OCI-LY1 (cell line): ENCODE measurements at regions not wholly inside any gene's neighbourhood (a gene's known extent, or its start where the extent isn't known, plus 50 kb on each side); places are given as distances from the start of the nearest gene placed in this dataset.
A peak's percentile ranks its signal among the peaks of the same experiment; 100 is the strongest.
"Not testable (repeated sequence)": the region's sequence is repeated elsewhere in the genome, so short reads cannot be mapped to it uniquely, and the experiment has no call there.

Experiments
- H2AFZ ChIP-seq: fragments of 200-600 bp; sonication (generic), shearing (Covaris generic); 2 replicates; pipeline ENCODE4 v1.6.0; 2014; ENCODE audit warnings: antibody characterized with exemption, mild to moderate bottlenecking, low read length
- H3F3A ChIP-seq: fragments of 200-600 bp; sonication (generic), shearing (Covaris generic); 2 replicates; pipeline ENCODE4 v1.6.0; 2014; ENCODE audit warnings: mild to moderate bottlenecking, antibody characterized with exemption, low read length, moderate library complexity; ENCODE audit not compliant: insufficient read depth
- H3K27ac ChIP-seq: fragments of 200-600 bp; sonication (generic); 2 replicates; pipeline ENCODE4 v1.5.1; 2014; ENCODE audit warnings: low read length, mixed run types, mild to moderate bottlenecking, low read depth; ENCODE audit not compliant: poor library complexity, severe bottlenecking
- H3K27me3 ChIP-seq: fragments of 200-600 bp; sonication (generic); 2 replicates; pipeline ENCODE4 v1.6.0; 2014; ENCODE audit warnings: antibody characterized with exemption, mild to moderate bottlenecking, low read length, moderate library complexity; ENCODE audit not compliant: insufficient read depth
- H3K36me3 ChIP-seq: fragments of 200-600 bp; sonication (generic); 2 replicates; pipeline ENCODE4 v1.6.1; 2014; ENCODE audit warnings: mild to moderate bottlenecking, antibody characterized with exemption, low read length, moderate library complexity, mixed read lengths; ENCODE audit not compliant: insufficient read depth
- H3K4me1 ChIP-seq: fragments of 200-600 bp; sonication (generic); 2 replicates; pipeline ENCODE4 v1.5.1; 2014; ENCODE audit warnings: mild to moderate bottlenecking, low read length, moderate library complexity; ENCODE audit not compliant: insufficient read depth, severe bottlenecking
- H3K4me2 ChIP-seq: fragments of 200-600 bp; sonication (generic), shearing (Covaris generic); 2 replicates; pipeline ENCODE4 v1.6.1; 2014; ENCODE audit warnings: low read length
- H3K4me3 ChIP-seq: fragments of 200-600 bp; sonication (generic); 2 replicates; pipeline ENCODE4 v1.5.1; 2014; ENCODE audit warnings: low read length, low read depth, mild to moderate bottlenecking, mixed read lengths; ENCODE audit not compliant: poor library complexity, severe bottlenecking
- H3K79me2 ChIP-seq: fragments of 200-600 bp; shearing (Covaris generic); 2 replicates; pipeline ENCODE4 v1.6.1; 2016; ENCODE audit warnings: mixed run types, low read length, mixed read lengths; ENCODE audit not compliant: insufficient read depth
- H3K9ac ChIP-seq: fragments of 200-600 bp; sonication (generic), shearing (Covaris generic); 2 replicates; pipeline ENCODE4 v1.6.1; 2014; ENCODE audit warnings: mild to moderate bottlenecking, low read length, mixed read lengths
- H3K9me2 ChIP-seq: fragments of 200-600 bp; sonication (generic), shearing (Covaris generic); 2 replicates; pipeline ENCODE4 v1.6.1; 2014; ENCODE audit warnings: low read depth, mild to moderate bottlenecking, low read length, mixed read lengths
- H3K9me3 ChIP-seq: fragments of 200-600 bp; shearing (Covaris generic); 2 replicates; pipeline ENCODE4 v1.6.1; 2014; ENCODE audit warnings: low read length, mixed read lengths
- H4K20me1 ChIP-seq: fragments of 200-600 bp; sonication (generic), shearing (Covaris generic); 2 replicates; pipeline ENCODE4 v1.6.0; 2016; ENCODE audit warnings: mild to moderate bottlenecking, low read length; ENCODE audit not compliant: insufficient read depth
- EZH2 ChIP-seq: fragments of 200-600 bp; sonication (generic), shearing (Covaris generic); IDR thresholded peaks from 2 replicates; pipeline ENCODE4 v1.8.0; 2017; ENCODE audit warnings: borderline replicate concordance, mixed run types, mild to moderate bottlenecking, antibody characterized with exemption, low read length, moderate library complexity, mixed read lengths
- TF ChIP-seq, protein P1 (sequence below): fragments of 200-600 bp; sonication (generic), shearing (Covaris generic); IDR thresholded peaks from 2 replicates; pipeline ENCODE4 v1.5.1; 2017; ENCODE audit warnings: mild to moderate bottlenecking, antibody characterized with exemption, low read length, moderate library complexity, mixed read lengths

DNA sequence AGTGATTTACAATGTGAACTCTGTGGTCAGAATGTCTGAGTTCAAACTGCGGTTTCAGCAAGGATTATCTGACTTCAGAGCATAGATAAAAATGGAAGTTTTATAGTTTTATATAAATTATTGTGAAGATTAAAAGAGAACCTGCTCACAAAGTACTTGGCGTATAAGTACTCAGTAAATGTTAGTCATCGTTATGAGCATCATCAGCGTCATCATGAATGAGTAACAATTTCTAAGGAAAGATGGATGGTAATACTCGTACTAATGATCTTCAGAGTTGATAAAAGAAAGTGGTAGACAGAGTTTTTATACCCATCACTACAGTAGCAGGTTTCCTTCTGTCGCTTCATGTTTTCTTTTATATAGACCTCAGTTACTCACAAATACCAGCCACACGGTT is 341.8 kb downstream of the RAP2B start:
- H3K9me2 ChIP-seq: no peaks in the 10 kb centered on the region
- H3K27me3 ChIP-seq: no peaks in the 10 kb centered on the region
- H2AFZ ChIP-seq: no peak overlapping the region
- H3K9ac ChIP-seq: no peak overlapping the region
- no peaks in the 10 kb centered on the region for H3K4me1 ChIP-seq
- no peak overlapping the region for H3K4me2 ChIP-seq
- H3K9me3 ChIP-seq: no peaks in the 10 kb centered on the region
- TF ChIP-seq, protein P1, sequence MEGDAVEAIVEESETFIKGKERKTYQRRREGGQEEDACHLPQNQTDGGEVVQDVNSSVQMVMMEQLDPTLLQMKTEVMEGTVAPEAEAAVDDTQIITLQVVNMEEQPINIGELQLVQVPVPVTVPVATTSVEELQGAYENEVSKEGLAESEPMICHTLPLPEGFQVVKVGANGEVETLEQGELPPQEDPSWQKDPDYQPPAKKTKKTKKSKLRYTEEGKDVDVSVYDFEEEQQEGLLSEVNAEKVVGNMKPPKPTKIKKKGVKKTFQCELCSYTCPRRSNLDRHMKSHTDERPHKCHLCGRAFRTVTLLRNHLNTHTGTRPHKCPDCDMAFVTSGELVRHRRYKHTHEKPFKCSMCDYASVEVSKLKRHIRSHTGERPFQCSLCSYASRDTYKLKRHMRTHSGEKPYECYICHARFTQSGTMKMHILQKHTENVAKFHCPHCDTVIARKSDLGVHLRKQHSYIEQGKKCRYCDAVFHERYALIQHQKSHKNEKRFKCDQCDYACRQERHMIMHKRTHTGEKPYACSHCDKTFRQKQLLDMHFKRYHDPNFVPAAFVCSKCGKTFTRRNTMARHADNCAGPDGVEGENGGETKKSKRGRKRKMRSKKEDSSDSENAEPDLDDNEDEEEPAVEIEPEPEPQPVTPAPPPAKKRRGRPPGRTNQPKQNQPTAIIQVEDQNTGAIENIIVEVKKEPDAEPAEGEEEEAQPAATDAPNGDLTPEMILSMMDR: no peak
- no peak for TF ChIP-seq EZH2
- no peaks in the 10 kb centered on the region for H3F3A ChIP-seq
- no peaks in the 10 kb centered on the region for H4K20me1 ChIP-seq
- H3K79me2 ChIP-seq: no peaks in the 10 kb centered on the region
- H3K27ac ChIP-seq: no peak overlapping the region
- H3K4me3 ChIP-seq: no peak overlapping the region
- no peaks in the 10 kb centered on the region for H3K36me3 ChIP-seq

DNA sequence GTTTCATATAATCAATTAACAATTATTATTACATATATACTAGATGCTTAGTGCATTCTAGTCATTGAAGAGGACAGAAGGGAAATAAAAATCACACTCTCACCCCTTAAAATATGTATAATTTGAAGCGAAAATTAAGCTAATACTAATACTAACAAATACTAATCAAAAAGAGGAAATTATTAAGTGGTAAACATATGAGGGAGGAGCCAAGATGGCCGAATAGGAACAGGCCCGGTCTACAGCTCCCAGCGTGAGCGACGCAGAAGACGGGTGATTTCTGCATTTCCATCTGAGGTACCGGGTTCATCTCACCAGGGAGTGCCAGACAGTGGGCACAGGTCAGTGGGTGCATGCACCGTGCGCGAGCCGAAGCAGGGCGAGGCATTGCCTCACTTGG is 344.2 kb downstream of the RAP2B start:
- H3K27ac ChIP-seq, H3F3A ChIP-seq, H3K4me3 ChIP-seq, H4K20me1 ChIP-seq, H3K4me1 ChIP-seq, H3K79me2 ChIP-seq, H3K4me2 ChIP-seq, H2AFZ ChIP-seq, H3K9ac ChIP-seq, H3K27me3 ChIP-seq, H3K9me3 ChIP-seq, H3K9me2 ChIP-seq, H3K36me3 ChIP-seq: not testable (repeated sequence)

DNA sequence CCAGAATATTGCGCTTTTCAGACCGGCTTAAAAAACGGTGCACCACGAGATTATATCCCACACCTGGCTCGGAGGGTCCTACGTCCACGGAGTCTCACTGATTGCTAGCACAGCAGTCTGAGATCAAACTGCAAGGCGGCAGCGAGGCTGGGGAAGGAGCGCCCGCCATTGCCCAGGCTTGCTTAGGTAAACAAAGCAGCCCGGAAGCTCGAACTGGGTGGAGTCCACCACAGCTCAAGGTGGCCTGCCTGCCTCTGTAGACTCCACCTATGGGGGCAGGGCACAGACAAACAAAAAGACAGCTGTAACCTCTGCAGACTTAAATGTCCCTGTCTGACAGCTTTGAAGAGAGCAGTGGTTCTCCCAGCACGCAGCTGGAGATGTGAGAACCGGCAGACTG is 344.7 kb downstream of the RAP2B start:
- H3K4me1 ChIP-seq, H3K4me2 ChIP-seq, H3K9me2 ChIP-seq, H3K4me3 ChIP-seq, H3K27me3 ChIP-seq, H3K79me2 ChIP-seq, H3K9me3 ChIP-seq, H3K9ac ChIP-seq, H4K20me1 ChIP-seq, H3F3A ChIP-seq, H2AFZ ChIP-seq, H3K36me3 ChIP-seq, H3K27ac ChIP-seq: not testable (repeated sequence)

DNA sequence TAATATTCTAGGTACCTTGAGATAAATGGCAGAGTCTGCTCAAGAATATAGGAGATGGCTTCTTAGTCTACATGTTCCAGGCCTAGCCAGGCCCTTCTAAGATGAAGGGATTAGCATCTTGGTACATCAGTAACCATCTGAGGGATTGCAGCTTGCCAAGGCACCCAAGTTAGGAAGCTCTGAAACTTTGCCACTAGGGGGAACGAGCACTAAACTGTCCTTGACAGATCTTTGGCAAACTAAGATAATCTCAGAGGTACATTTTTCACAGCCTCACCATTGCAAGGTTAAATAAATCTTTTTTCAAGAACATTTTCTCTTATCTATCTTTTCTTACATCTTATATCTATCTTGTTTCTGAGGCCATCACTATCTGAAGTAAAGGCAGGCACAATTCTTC is 351.2 kb downstream of the RAP2B start:
- Histone ChIP-seq H3K27ac (no peak overlapping the region), H3K36me3 (no peaks in the 10 kb centered on the region), H3K9me3 (peaks cover 4% of the 10 kb centered on the region), H3K4me1 (no peaks in the 10 kb centered on the region), H4K20me1 (no peaks in the 10 kb centered on the region), H3F3A (no peaks in the 10 kb centered on the region), H3K79me2 (no peaks in the 10 kb centered on the region), H3K9ac (no peak overlapping the region), H3K27me3 (no peaks in the 10 kb centered on the region), H3K4me3 (no peak overlapping the region), H3K9me2 (no peaks in the 10 kb centered on the region; the same call in 1 of the 2 replicates), H2AFZ (no peak overlapping the region), H3K4me2 (no peak overlapping the region)
- no peak for TF ChIP-seq EZH2
- TF ChIP-seq, protein P1: peak; percentile 32; the same call in 1 of the 2 replicates
